DOHH2 (cell line): ENCODE measurements at regions not wholly inside any gene's neighbourhood (a gene's known extent, or its start where the extent isn't known, plus 50 kb on each side); places are given as distances from the start of the nearest gene placed in this dataset.

Experiments used
- EZH2phosphoT487 ChIP-seq: fragments of 200-600 bp; sonication (generic); IDR thresholded peaks from 2 replicates; pipeline ENCODE4 v1.6.1; 2017; ENCODE audit warnings: borderline replicate concordance, mild to moderate bottlenecking, antibody characterized with exemption, low read length, moderate library complexity, mixed read lengths
- TF ChIP-seq, protein P1 (sequence below): fragments of 200-600 bp; sonication (generic); IDR thresholded peaks from one replicate; pipeline ENCODE4 v1.5.1; 2014; ENCODE audit warnings: antibody characterized with exemption, mild to moderate bottlenecking, low read depth, low read length; ENCODE audit not compliant: poor library complexity, severe bottlenecking

DNA sequence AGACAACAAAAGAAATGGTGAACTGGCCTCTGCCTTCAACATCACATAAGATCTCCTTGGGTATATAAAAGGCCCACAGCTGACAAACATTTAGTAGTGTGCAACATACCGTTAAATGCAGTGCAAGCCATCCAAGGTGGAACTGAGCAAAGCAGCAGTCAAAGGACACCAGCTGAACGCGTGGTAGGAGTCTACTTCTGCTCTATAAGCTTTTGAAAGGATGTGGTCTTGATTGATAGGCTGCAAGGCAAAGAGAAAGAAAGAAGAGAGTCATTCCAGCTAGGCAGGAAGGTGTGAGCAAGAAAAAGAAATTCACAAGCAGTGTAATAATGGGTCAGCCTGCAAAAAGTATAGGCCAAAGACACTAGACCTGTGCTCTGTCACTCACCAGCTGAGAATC, 356.3 kb downstream of the SATB2 start:
- TF ChIP-seq, protein P1, sequence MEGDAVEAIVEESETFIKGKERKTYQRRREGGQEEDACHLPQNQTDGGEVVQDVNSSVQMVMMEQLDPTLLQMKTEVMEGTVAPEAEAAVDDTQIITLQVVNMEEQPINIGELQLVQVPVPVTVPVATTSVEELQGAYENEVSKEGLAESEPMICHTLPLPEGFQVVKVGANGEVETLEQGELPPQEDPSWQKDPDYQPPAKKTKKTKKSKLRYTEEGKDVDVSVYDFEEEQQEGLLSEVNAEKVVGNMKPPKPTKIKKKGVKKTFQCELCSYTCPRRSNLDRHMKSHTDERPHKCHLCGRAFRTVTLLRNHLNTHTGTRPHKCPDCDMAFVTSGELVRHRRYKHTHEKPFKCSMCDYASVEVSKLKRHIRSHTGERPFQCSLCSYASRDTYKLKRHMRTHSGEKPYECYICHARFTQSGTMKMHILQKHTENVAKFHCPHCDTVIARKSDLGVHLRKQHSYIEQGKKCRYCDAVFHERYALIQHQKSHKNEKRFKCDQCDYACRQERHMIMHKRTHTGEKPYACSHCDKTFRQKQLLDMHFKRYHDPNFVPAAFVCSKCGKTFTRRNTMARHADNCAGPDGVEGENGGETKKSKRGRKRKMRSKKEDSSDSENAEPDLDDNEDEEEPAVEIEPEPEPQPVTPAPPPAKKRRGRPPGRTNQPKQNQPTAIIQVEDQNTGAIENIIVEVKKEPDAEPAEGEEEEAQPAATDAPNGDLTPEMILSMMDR = no peak
- TF ChIP-seq EZH2phosphoT487 = no peak
